Calu3 (cell line): ENCODE measurements at regions not wholly inside any gene's neighbourhood (a gene's known extent, or its start where the extent isn't known, plus 50 kb on each side); places are given as distances from the start of the nearest gene placed in this dataset.

Experiments
- BruUV-seq: library from RNA; stranded (reverse); fragments of 400-500 nt; replicated peaks from 2 replicates; lab custom pipeline; 2021; lab: Mats Ljungman, UMichigan
- CTCF ChIA-PET: fragments of 300-600 bp; sonication (Branson Sonifier 250); formaldehyde crosslinking; loops from one replicate; lab custom pipeline; 2022; ENCODE audit warnings: antibody characterized with exemption; lab: Charles Lee
- DNase-seq: peaks from one replicate; pipeline ENCODE4 v3.0.0; 2022
- H3K27ac Mint-ChIP-seq: one replicate; pipeline ENCODE4 v1.8.0; 2022; ENCODE audit warnings: mixed read lengths; ENCODE audit not compliant: unreplicated experiment
- H3K27me3 Mint-ChIP-seq: one replicate; pipeline ENCODE4 v1.8.0; 2022; ENCODE audit warnings: mixed read lengths; ENCODE audit not compliant: unreplicated experiment
- H3K36me3 Mint-ChIP-seq: one replicate; pipeline ENCODE4 v1.8.0; 2022; ENCODE audit warnings: mild to moderate bottlenecking, moderate library complexity, mixed read lengths; ENCODE audit not compliant: insufficient read depth, unreplicated experiment
- H3K4me1 Mint-ChIP-seq: one replicate; pipeline ENCODE4 v1.8.0; 2022; ENCODE audit warnings: mild to moderate bottlenecking, low read depth, mixed read lengths; ENCODE audit not compliant: unreplicated experiment
- H3K4me3 Mint-ChIP-seq: one replicate; pipeline ENCODE4 v1.8.0; 2022; ENCODE audit warnings: mild to moderate bottlenecking, low read depth, moderate library complexity, mixed read lengths; ENCODE audit not compliant: unreplicated experiment
- H3K9me3 Mint-ChIP-seq: one replicate; pipeline ENCODE4 v1.8.0; 2022; ENCODE audit warnings: low read depth, mixed read lengths; ENCODE audit not compliant: unreplicated experiment
- intact Hi-C: fragments of 100-400 bp; cut with micrococcal nuclease; formaldehyde crosslinking; loops from one replicate; pipeline ENCODE4 v1.10.0; 2022; ENCODE audit not compliant: unreplicated experiment
- TF ChIP-seq, protein P1 (sequence below): fragments of 200-600 bp; IDR thresholded peaks from one replicate; pipeline ENCODE4 v1.8.0; 2022; ENCODE audit warnings: antibody characterized with exemption; ENCODE audit not compliant: unreplicated experiment

DNA sequence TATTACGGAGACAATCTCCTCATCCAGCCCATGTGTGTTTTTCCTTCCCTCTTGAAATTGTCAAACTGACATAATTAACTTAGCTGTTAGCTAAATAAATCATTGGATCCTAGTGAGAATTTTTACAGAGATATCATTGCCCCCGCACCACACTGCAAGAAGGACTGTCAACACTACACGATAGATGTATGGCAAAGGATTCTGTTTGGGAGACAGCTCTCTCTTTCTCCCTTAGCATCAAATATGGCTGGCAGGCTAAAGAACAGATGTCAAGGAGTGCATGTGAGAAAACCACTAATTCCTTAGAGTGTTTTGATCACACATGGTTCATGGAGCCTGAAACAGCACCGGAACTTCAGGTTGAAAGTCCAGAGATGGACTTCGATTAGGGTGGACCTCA, 136.8 kb downstream of the KCNA5 start:
- no peak for DNase-seq
- CTCF ChIA-PET = no interaction called here
- H3K27me3 Mint-ChIP-seq = no peaks in the 10 kb centered on the region
- no TSS peak for BruUV-seq
- TF ChIP-seq, protein P1, sequence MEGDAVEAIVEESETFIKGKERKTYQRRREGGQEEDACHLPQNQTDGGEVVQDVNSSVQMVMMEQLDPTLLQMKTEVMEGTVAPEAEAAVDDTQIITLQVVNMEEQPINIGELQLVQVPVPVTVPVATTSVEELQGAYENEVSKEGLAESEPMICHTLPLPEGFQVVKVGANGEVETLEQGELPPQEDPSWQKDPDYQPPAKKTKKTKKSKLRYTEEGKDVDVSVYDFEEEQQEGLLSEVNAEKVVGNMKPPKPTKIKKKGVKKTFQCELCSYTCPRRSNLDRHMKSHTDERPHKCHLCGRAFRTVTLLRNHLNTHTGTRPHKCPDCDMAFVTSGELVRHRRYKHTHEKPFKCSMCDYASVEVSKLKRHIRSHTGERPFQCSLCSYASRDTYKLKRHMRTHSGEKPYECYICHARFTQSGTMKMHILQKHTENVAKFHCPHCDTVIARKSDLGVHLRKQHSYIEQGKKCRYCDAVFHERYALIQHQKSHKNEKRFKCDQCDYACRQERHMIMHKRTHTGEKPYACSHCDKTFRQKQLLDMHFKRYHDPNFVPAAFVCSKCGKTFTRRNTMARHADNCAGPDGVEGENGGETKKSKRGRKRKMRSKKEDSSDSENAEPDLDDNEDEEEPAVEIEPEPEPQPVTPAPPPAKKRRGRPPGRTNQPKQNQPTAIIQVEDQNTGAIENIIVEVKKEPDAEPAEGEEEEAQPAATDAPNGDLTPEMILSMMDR = no peak
- no peaks in the 10 kb centered on the region for H3K4me1 Mint-ChIP-seq
- H3K9me3 Mint-ChIP-seq = peaks cover 5% of the 10 kb centered on the region
- intact Hi-C loops = no loop called here
- no peaks in the 10 kb centered on the region for H3K36me3 Mint-ChIP-seq
- no peak overlapping the region for H3K4me3 Mint-ChIP-seq
- H3K27ac Mint-ChIP-seq = no peak overlapping the region

DNA sequence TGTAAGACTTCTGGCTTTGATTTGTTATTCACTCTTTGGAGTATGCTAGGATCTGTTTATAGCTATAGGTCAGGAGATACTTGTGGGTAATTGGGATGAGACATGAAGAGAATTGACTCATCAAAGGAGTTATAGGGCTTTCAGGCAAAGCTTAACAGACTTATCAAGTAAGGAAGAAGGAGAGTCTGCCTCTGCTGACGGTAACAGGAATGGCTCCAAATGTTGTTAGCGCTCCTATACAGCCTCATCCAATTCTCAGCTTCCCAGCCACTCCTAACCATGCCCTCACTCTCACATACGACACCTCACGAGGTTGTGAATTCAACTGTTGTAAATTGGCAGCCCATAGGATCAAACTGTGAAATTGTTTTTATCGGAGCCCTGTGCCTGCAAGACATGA, 140.5 kb downstream of the KCNA5 start:
- no peaks in the 10 kb centered on the region for H3K4me1 Mint-ChIP-seq
- H3K4me3 Mint-ChIP-seq = no peak overlapping the region
- TF ChIP-seq, protein P1 = no peak
- H3K27ac Mint-ChIP-seq = no peak overlapping the region
- H3K36me3 Mint-ChIP-seq = no peaks in the 10 kb centered on the region
- intact Hi-C loops = no loop called here
- no TSS peak for BruUV-seq
- DNase-seq = no peak
- H3K27me3 Mint-ChIP-seq = no peaks in the 10 kb centered on the region
- H3K9me3 Mint-ChIP-seq = peaks cover 3% of the 10 kb centered on the region
- CTCF ChIA-PET = no interaction called here

DNA sequence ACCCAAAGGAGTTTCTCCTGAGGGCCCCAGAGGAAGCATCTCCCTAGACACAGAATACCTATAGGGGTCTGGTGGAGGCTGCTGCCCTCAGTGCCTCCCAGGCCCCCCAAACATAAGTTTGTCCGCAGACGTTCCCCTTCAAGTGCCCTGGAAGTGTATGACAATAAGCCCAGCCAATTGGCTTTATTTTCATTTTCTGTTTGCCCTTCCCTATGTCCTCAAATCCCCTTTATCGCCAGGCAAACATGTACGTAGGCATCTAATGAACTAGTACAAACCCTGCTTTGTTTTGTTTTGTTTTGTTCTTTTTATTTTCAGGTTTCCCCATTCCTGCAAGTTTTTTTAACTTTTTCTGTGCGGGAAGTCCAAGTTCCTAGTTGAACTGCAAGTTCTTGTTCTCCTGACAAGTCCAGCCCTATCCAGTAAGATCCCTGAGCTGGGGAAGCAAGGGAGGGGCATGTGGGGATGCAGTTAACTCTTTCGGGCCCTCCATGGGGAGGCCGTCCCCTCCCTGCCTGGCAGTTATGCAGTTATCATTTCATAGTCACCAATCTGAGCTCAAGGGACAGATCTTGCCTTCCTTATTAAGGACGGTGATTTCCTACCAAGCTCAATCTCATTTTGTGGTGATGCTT, 141.9 kb downstream of the KCNA5 start:
- H3K27ac Mint-ChIP-seq = no peak overlapping the region

DNA sequence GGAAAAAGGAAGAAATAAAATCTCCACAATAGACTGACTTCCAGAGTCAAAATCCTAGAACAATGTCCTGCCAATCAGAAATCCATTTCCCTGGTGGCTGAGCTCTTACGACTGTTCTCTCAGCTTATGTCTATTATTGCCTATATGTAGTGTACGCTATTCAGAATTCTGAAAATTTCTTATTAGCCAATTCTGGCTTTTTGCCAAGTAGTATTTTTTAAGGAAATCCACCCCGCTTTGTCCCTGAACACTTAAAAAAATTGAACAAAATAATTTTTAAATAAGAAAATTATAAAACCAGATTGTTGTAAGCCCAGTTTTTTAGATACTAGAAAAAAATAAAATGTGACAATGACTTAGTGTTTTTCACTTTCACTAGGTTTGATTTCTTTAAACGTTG, 143.0 kb downstream of the KCNA5 start:
- Mint-ChIP-seq H3K36me3 (no peaks in the 10 kb centered on the region), H3K4me3 (no peak overlapping the region), H3K9me3 (peaks cover 3% of the 10 kb centered on the region), H3K4me1 (no peaks in the 10 kb centered on the region), H3K27me3 (no peaks in the 10 kb centered on the region), H3K27ac (no peak overlapping the region)
- DNase-seq = no peak
- TF ChIP-seq, protein P1 = no peak
- intact Hi-C loops = no loop called here
- no TSS peak for BruUV-seq
- CTCF ChIA-PET = no interaction called here

More for the DNA sequence above, 141.9 kb downstream of the KCNA5 start:
- TF ChIP-seq, protein P1 = no peak
- DNase-seq = no peak
- H3K27me3 Mint-ChIP-seq = no peaks in the 10 kb centered on the region
- CTCF ChIA-PET = no interaction called here
- H3K36me3 Mint-ChIP-seq = no peaks in the 10 kb centered on the region
- intact Hi-C loops = no loop called here
- peaks cover 3% of the 10 kb centered on the region for H3K9me3 Mint-ChIP-seq
- BruUV-seq = no TSS peak
- no peaks in the 10 kb centered on the region for H3K4me1 Mint-ChIP-seq
- no peak overlapping the region for H3K4me3 Mint-ChIP-seq
